Right renal cortex interstitium (tissue), 3 donors: ENCODE measurements at regions not wholly inside any gene's neighbourhood (a gene's known extent, or its start where the extent isn't known, plus 50 kb on each side); places are given as distances from the start of the nearest gene placed in this dataset.

Experiments
- DNase-seq, 3 donors: peaks; one replicate each; pipeline ENCODE4 v3.0.0-alpha.2; 2013; ENCODE audit warnings: low read depth in 3 of 3, low spot score in 2 of 3

DNA sequence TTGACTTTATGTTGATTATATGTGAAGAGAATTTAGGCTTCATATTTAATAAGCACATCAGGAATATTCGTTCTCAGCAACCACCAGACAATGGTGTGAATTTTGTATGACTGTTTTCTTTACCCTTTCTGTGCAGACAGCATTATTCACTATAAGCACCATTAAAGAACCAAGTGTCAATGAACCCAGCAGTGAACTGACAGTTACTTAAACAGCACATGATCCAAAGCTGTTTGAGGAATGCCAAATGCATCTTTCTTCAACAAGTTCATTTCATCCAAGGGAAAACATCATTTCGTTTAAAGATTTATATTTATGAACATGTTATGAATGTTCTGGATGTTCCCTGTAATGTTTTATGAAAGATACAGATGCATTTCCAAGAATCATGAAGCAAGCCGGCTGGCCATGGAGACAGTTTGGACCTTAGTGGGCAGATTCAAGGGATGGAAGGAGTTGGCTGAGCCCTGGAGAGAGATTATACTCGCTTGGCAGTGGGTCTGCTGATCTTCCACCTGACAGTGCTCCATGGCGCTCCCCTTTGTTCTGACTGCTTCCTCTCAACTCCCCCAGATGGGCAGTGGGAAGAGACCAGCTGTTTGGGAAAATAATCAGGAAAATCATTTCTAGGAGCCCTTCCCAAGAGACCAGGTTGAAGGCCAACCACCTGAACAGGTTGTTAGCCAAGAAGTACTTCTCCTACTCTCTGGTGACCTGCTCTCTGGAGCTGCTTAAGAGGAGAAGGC is 326.0 kb upstream of the RSPO3 start:
- no peak for DNase-seq

GRCh38 chr6:126795161-126795560 is 323.3 kb upstream of the RSPO3 start:
- DNase-seq: no peak

GRCh38 chr6:126797981-126798380 is 320.5 kb upstream of the RSPO3 start:
- DNase-seq: no peak

GRCh38 chr6:126803769-126804168 is 314.7 kb upstream of the RSPO3 start:
- DNase-seq: no peak

DNA sequence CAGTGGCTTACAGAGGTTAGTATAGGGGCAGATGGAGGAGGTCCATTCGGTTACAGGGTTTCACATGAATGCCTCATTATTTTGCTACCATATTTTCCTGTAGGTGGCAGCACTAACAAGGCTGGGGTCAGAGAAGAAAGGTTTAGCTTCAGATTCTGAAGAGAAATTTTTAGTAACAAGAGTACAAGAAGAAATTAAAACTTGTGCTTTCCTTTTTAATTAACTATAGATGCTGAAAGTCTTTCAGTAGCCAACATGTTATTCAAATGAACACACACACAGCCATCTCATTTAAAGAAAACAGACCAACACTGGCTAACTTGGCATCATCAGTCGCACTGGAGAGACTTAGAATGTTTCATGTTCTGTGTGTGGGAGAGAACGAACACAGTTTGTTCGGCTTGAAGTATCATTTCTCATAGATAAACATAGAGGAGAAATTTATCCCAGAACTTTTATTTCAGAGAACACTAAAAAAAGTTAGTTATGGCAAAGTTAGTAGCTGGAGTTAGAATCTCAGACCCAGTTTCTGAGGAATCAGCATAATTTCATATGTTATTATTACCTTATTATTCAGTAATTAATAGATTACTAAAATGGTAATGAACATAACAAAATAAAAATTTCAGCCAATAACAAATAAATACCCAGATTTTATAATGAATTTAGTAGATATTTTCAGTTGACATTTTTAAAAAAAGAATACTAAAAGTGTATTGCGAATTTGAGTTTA is 314.0 kb upstream of the RSPO3 start:
- peak; percentile 45 to 52 (median 46) for DNase-seq

GRCh38 chr6:126805861-126806260 is 312.6 kb upstream of the RSPO3 start:
- no peak for DNase-seq

- no peak for DNase-seq
These were observed 310.6 kb upstream of the RSPO3 start for GRCh38 chr6:126807876-126808275.

DNA sequence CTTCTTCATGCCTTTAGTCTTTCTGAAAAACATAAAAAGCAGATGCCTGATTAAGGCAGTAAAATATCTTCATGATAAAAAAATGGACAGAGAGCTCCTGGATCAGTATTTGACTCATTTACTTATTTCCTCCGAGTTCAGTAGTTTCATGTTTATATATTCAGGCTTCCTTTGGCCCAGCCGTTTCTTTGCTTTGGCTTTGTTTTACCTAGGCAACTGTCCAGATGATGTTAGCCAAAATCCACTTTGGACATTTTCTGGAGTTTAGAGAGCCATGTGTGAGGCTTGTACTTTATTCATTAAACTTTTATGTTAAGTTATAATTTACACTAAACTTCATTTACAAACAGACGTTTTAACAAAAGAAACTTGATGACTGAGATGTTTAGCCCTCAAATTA is 307.1 kb upstream of the RSPO3 start:
- DNase-seq: no peak

GRCh38 chr6:126812010-126812409 is 306.5 kb upstream of the RSPO3 start:
- DNase-seq: no peak

DNA sequence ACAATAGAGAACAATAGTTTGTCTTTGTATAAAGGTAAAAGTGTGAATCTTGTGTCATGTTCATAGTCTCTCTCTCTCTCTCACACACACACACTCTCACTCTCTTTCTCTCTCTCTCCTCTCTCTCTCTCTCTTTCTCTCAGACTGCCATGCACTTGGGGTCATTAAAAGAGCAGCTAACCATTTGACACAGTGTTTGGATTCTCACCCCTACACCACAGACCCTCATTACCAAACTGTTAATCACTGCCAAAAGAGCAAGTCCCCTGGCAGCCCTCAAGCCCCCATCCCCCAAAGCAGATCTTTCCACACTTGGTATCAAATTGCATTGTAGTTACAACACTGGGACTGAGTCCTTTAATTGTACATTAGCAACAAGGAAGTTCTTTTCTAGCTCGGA is 305.8 kb upstream of the RSPO3 start:
- DNase-seq: peak in 2 of 3 donors; percentile 29 to 40

- DNase-seq: no peak
These were observed 297.8 kb upstream of the RSPO3 start for GRCh38 chr6:126820634-126821033.

DNA sequence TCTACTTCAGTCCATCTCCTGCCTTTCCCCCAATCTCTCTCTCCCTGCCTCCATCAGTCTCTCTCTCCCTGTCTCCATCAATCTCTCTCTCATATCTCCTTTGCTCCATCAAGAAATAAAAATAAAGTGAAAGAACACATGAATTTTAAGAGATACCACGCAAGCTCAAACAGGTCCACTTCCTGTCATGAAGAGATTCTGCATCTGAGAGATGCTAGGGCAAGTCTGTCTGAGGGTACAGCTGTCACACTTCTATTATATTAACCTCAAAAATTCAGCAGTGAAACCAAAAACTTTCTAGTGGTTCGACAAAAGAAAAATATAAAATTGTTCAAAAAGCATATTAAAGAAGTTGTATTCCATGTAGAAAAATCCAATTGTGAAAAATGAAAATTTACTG is 296.8 kb upstream of the RSPO3 start:
- no peak for DNase-seq

DNA sequence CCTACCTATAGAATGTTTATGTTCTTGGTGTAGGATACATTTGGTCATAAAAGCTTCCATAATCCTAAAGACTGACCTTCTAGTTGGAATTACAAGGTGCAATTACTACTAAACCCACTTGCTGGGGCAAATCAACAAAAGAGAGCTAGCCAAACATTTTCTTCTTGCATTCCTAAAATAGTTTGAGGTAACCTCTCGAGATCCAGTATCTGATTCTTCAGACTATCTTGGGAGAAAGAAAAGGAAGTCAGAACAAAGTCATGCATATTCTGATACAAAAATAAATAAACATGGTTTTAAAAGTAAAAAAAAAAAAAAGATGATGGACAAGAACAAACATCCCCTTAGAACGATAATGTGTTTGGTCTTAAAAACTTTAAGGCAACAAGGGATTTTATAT is 294.2 kb upstream of the RSPO3 start:
- DNase-seq: no peak

DNA sequence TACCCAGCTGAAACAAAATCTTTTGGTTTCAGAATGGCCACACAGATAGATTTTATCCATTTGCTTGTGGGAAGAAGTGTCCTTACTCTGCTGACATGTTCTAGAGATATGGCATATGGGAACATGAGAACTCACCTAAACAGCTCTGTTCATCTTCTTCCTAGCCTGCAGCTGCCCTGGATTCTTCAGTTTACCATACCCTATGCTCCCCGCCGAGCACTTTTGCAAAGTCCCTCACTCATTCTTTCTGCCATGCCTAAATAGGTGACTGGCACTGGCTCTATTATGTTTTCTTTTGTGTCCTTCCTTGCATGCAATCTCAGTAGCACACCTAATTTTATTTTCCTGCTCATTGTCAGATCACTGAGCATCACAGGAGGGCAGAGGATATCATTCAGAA is 293.7 kb upstream of the RSPO3 start:
- DNase-seq: no peak

DNA sequence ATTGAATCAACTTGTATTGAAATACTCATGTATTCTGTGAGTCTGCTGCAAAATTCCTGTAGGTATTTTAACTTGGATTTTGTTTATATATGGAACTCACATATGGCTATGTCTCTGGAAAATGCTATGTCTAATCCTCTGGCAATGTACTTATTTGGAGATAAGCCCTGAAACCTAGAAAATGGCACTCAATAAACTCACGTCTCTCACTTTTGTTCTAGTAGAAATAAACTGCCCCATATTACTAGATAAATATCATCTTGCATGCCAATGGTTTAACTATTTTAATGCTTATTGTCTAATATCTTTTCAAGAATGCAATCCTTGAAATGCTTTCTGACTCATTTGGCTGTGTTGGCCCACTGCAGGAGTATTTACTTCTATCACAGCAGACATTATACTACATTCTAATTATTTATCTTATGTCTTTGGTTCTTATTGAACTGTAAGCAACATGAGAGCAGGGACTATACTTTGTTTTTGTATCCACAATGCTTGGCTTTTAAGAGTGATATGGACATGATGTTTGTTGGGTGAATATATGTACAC is 292.2 kb upstream of the RSPO3 start:
- DNase-seq: no peak

GRCh38 chr6:126831461-126831860 is 287.0 kb upstream of the RSPO3 start:
- DNase-seq: no peak

DNA sequence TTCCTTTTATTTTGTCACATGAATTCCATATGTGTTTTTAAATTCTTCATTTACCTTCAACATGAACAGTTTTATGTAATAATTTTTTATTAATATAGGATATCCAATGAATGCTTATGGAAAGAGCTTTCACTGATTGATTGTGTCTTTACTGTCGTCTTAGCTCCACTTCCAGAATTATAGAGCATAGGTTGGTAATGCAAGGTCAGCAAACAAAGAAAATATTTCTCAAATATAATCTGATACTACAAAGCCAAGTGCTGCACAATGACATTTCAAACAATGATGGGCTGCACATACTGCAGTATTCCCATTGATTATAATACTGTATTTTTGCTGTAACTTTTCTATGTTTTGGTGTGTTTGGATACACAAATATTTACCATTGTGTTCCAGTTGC is 275.7 kb upstream of the RSPO3 start:
- DNase-seq: no peak

DNA sequence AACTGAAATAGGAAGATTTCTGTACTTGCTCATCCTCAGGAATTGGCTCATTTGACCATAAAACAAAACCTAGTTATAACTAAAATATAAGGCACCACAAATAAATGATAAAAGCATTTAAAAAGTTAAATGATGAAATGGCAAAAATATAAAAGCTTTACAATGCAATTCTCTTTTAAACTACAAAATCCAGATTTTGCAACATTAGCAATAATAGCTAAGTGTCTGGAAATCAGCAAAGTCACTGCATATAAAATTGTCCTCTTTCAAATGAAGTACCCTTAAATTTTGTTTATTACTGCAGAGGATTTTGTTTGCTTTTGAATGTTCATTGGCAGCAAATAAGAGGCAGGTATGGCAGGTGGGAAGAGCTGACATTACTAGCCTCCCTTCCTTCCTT is 270.4 kb upstream of the RSPO3 start:
- no peak for DNase-seq

- no peak for DNase-seq
These were observed 250.8 kb upstream of the RSPO3 start for GRCh38 chr6:126867641-126868040.

DNA sequence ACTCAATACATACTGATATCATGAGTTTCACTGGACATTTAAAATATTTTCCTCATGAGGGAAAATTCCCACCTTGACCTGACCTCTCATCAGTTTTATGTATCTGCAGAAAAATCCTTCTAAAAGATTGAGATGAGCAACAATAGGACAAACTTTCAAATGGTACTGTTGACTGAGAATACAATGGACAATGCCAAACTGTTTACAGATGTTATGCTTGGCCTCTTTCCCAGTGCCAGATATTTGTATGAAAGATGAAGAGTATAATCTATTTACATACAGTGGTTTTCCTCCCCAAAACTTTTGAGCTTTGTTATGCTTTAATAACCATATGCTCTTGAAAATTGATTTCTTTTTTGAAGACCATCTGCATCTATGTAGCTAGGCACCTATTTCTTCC is 245.1 kb upstream of the RSPO3 start:
- DNase-seq: no peak

GRCh38 chr6:126873791-126874190 is 244.7 kb upstream of the RSPO3 start:
- no peak for DNase-seq

DNA sequence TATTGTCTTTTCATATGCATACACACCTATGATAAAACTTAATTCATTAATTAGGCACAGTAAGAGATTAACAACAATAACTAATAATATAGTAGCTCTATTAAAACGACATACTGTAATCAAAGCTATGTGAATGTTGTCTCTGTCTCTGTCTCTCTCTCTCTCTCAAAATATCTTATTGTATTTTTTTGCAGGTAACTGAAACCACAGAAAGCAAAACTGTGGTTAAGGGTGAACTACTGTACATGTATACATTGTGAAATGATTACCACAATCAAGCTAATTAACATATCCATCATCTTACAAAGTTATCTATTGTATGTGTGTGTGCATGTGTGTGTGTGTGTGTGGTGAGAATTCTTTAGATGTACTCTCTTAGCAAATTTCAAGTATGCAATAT is 242.0 kb upstream of the RSPO3 start:
- no peak for DNase-seq
